ENCODE measurements at regions not wholly inside any gene's neighbourhood (a gene's known extent, or its start where the extent isn't known, plus 50 kb on each side); places are given as distances from the start of the nearest gene placed in this dataset.
"Not testable (repeated sequence)": the region's sequence is repeated elsewhere in the genome, so short reads cannot be mapped to it uniquely, and the experiment has no call there.

DNA sequence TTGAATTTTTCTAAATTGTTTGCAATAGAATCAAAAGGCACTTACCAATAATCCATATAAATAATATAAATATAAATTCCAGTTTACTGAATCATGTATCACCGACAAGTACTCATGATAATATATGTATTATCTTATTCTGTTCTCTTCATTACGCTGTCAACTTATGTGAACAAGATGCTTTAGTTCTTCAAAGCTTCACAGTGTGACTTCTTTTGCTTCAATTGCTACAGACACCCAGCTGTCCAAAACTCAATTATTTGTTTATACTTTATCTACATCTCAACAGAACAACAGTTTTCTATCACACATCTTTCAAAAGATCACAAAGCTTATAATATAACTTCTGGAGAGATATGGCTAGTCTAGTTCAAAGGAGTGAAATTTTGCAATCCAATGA, 1499.9 kb upstream of the PCDH10 start:
- Mint-ChIP-seq H3K27me3 (no peaks in the 10 kb centered on the region), H3K4me1 (no peaks in the 10 kb centered on the region), H3K4me3 (no peak overlapping the region), H3K27ac (no peak overlapping the region), H3K9me3 (ENCODE audit: insufficient read depth) (no peaks in the 10 kb centered on the region)
- Histone ChIP-seq H3K36me3 (replicated peaks in 1 of 2; ENCODE audit: control extremely low read depth in 1 of 2, control insufficient read depth in 1 of 2, extremely low read depth in 1 of 2, insufficient read depth in 2 of 2, low read length in 1 of 2) (no peaks in the 10 kb centered on the region), H3K9me3 (ENCODE audit: control extremely low read depth in 1 of 3, control insufficient read depth in 2 of 3, insufficient read depth in 1 of 3, low read length in 2 of 3) (no peaks in the 10 kb centered on the region), H4K20me1 (ENCODE audit: control insufficient read depth, insufficient read depth, low read length, poor library complexity, severe bottlenecking) (no peaks in the 10 kb centered on the region), H3K79me2 (ENCODE audit: control insufficient read depth, insufficient read depth, low read length) (no peaks in the 10 kb centered on the region), H3K27me3 (replicated peaks in 1 of 4; ENCODE audit: control extremely low read depth in 1 of 4, control insufficient read depth in 3 of 4, insufficient read depth in 4 of 4, low read length in 3 of 4) (no peaks in the 10 kb centered on the region), H3K4me2 (replicated peaks; ENCODE audit: low read depth, low read length, poor library complexity, severe bottlenecking) (no peak overlapping the region), H3K4me3 (ENCODE audit: control extremely low read depth in 1 of 5, extremely low read depth in 1 of 5, insufficient read depth in 1 of 5, low read depth in 2 of 5, low read length in 4 of 5) (no peak overlapping the region), H3K9ac (ENCODE audit: low read length) (no peak overlapping the region), H2AFZ (ENCODE audit: insufficient read depth, low read depth, low read length, poor library complexity, severe bottlenecking) (no peak overlapping the region), H3K27ac (ENCODE audit: low read length in 2 of 2) (no peak overlapping the region), H3K4me1 (ENCODE audit: control insufficient read depth in 2 of 2, insufficient read depth in 2 of 2, low read length in 2 of 2) (no peaks in the 10 kb centered on the region)
- no CpG with 5 or more reads among the region's 2 CpGs for WGBS (ENCODE audit: insufficient coverage)
- ChIA-PET POLR2A (no interaction called here), CTCF (no interaction called here)
- DNase-seq (no peak), ATAC-seq (ENCODE audit: low read depth) (no peak)
- intact Hi-C loops (cut with micrococcal nuclease): no loop called here
- no peak for TF ChIP-seq EZH2 (IDR thresholded peaks at IDR 0.05; ENCODE audit: borderline replicate concordance, insufficient read depth, low read depth, low read length, poor library complexity, severe bottlenecking)
- no peak for TF ChIP-seq CTCF (IDR thresholded peaks at IDR 0.05)

DNA sequence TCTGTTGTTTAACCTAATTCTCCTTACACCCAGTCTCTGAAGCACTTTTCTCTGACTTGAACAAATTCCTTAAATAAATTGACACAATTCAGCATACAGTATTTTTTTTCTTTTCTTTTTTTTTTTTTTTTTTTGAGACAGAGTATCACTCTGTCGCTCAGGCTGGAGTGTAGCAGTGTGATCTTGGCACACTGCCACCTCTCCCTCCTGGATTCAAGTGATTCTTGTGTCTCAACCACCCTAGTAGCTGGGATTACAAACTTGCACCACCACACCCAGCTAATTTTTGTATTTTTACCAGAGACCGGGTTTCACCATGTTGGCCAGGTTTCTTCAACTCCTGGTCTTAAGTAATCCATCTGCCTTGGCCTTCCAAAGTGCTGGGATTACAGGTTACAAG, 1498.1 kb upstream of the PCDH10 start:
- Histone ChIP-seq H3K27ac (ENCODE audit: low read length in 2 of 2) (no peak overlapping the region), H3K9ac (ENCODE audit: low read length) (no peak overlapping the region), H3K9me3 (ENCODE audit: control extremely low read depth in 1 of 3, control insufficient read depth in 2 of 3, insufficient read depth in 1 of 3, low read length in 2 of 3) (no peaks in the 10 kb centered on the region), H3K4me1 (ENCODE audit: control insufficient read depth in 2 of 2, insufficient read depth in 2 of 2, low read length in 2 of 2) (no peaks in the 10 kb centered on the region), H3K4me2 (replicated peaks; ENCODE audit: low read depth, low read length, poor library complexity, severe bottlenecking) (no peak overlapping the region), H3K27me3 (replicated peaks in 1 of 4; ENCODE audit: control extremely low read depth in 1 of 4, control insufficient read depth in 3 of 4, insufficient read depth in 4 of 4, low read length in 3 of 4) (no peaks in the 10 kb centered on the region), H3K36me3 (replicated peaks in 1 of 2; ENCODE audit: control extremely low read depth in 1 of 2, control insufficient read depth in 1 of 2, extremely low read depth in 1 of 2, insufficient read depth in 2 of 2, low read length in 1 of 2) (no peaks in the 10 kb centered on the region), H3K79me2 (ENCODE audit: control insufficient read depth, insufficient read depth, low read length) (no peaks in the 10 kb centered on the region), H2AFZ (ENCODE audit: insufficient read depth, low read depth, low read length, poor library complexity, severe bottlenecking) (no peak overlapping the region), H3K4me3 (ENCODE audit: control extremely low read depth in 1 of 5, extremely low read depth in 1 of 5, insufficient read depth in 1 of 5, low read depth in 2 of 5, low read length in 4 of 5) (no peak overlapping the region), H4K20me1 (ENCODE audit: control insufficient read depth, insufficient read depth, low read length, poor library complexity, severe bottlenecking) (no peaks in the 10 kb centered on the region)
- WGBS (ENCODE audit: insufficient coverage): 100% methylated on average over 2 of the region's 2 CpGs
- POLR2A ChIA-PET: no interaction called here
- Mint-ChIP-seq H3K9me3 (ENCODE audit: insufficient read depth) (no peaks in the 10 kb centered on the region), H3K27ac (no peak overlapping the region), H3K4me1 (no peaks in the 10 kb centered on the region), H3K27me3 (no peaks in the 10 kb centered on the region), H3K4me3 (no peak overlapping the region)
- DNase-seq: no peak
- intact Hi-C loops (cut with micrococcal nuclease): no loop called here
- CTCF ChIA-PET: no interaction called here
- no peak for ATAC-seq (ENCODE audit: low read depth)
- TF ChIP-seq EZH2 (IDR thresholded peaks at IDR 0.05; ENCODE audit: borderline replicate concordance, insufficient read depth, low read depth, low read length, poor library complexity, severe bottlenecking) (no peak), CTCF (IDR thresholded peaks at IDR 0.05) (no peak)

DNA sequence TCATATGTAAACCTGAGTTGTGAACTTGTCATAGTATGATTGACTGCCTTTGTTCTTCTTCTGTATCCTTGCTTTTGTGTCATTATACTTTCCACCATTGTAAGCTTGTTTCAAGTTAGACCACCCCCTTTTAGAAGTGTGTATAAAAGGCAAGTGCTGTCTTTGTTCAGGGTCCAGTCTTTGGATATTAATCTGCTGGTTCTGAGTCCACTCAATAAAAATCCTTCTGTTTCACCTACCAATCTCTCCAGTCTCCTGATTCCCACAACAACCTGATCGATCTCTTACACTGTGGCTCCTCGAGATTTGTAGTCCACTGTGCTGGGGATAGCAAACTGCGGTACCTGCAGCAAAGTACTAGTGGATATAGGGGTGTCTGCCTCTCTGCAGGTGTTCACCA, 1465.8 kb upstream of the PCDH10 start:
- H3K9ac ChIP-seq (ENCODE audit: low read length); POLR2A ChIA-PET; H3K27me3 ChIP-seq (replicated peaks in 1 of 4; ENCODE audit: control extremely low read depth in 1 of 4, control insufficient read depth in 3 of 4, insufficient read depth in 4 of 4, low read length in 3 of 4); H3K4me1 Mint-ChIP-seq; H3K27ac ChIP-seq (ENCODE audit: low read length in 2 of 2); H3K4me1 ChIP-seq (ENCODE audit: control insufficient read depth in 2 of 2, insufficient read depth in 2 of 2, low read length in 2 of 2); H3K4me3 ChIP-seq (ENCODE audit: control extremely low read depth in 1 of 5, extremely low read depth in 1 of 5, insufficient read depth in 1 of 5, low read depth in 2 of 5, low read length in 4 of 5); H2AFZ ChIP-seq (ENCODE audit: insufficient read depth, low read depth, low read length, poor library complexity, severe bottlenecking); H3K4me3 Mint-ChIP-seq; CTCF ChIA-PET; ATAC-seq (ENCODE audit: low read depth); intact Hi-C loops (cut with micrococcal nuclease); H3K27me3 Mint-ChIP-seq; H3K36me3 ChIP-seq (replicated peaks in 1 of 2; ENCODE audit: control extremely low read depth in 1 of 2, control insufficient read depth in 1 of 2, extremely low read depth in 1 of 2, insufficient read depth in 2 of 2, low read length in 1 of 2); DNase-seq; H4K20me1 ChIP-seq (ENCODE audit: control insufficient read depth, insufficient read depth, low read length, poor library complexity, severe bottlenecking); H3K4me2 ChIP-seq (replicated peaks; ENCODE audit: low read depth, low read length, poor library complexity, severe bottlenecking); H3K79me2 ChIP-seq (ENCODE audit: control insufficient read depth, insufficient read depth, low read length); H3K27ac Mint-ChIP-seq: not testable (repeated sequence)
- 78% methylated on average over 3 of the region's 3 CpGs for WGBS (ENCODE audit: insufficient coverage)
- H3K9me3 Mint-ChIP-seq (ENCODE audit: insufficient read depth): peaks cover 10% of the 10 kb centered on the region
- peaks cover 0 to 11% (median 0%) of the 10 kb centered on the region in 3 donors for H3K9me3 ChIP-seq (ENCODE audit: control extremely low read depth in 1 of 3, control insufficient read depth in 2 of 3, insufficient read depth in 1 of 3, low read length in 2 of 3)

Data from B cell (primary cell).